ENCODE measurements at regions not wholly inside any gene's neighbourhood (a gene's known extent, or its start where the extent isn't known, plus 50 kb on each side); places are given as distances from the start of the nearest gene placed in this dataset.

- no peak for DNase-seq (ENCODE audit: low read depth in 2 of 2)
Measured at GRCh38 chr10:131480861-131481260, 169.3 kb upstream of the TCERG1L start.

DNA sequence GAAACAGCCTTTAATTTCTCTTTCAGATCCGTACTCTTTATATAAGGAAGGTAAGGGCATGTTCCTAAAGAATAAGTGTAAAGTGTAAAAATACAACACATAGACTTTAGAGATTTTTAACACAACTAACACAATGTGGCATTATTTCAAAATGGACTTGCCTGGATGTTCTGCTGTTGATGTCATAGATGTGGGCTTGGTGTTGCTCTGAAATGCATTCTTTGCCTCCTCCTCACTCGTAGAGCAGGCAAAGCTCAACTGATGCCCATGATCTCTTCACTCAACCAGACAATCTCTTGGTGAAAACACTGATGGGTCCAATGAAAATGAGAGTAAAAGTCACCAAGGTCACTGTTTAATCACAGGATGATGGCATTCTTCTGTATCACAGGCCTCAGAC lies 174.2 kb upstream of the TCERG1L start:
- DNase-seq (ENCODE audit: low read depth in 2 of 2) = no peak

- DNase-seq (ENCODE audit: low read depth in 2 of 2) = no peak
Measured at GRCh38 chr10:131487822-131488221, 176.3 kb upstream of the TCERG1L start.

DNA sequence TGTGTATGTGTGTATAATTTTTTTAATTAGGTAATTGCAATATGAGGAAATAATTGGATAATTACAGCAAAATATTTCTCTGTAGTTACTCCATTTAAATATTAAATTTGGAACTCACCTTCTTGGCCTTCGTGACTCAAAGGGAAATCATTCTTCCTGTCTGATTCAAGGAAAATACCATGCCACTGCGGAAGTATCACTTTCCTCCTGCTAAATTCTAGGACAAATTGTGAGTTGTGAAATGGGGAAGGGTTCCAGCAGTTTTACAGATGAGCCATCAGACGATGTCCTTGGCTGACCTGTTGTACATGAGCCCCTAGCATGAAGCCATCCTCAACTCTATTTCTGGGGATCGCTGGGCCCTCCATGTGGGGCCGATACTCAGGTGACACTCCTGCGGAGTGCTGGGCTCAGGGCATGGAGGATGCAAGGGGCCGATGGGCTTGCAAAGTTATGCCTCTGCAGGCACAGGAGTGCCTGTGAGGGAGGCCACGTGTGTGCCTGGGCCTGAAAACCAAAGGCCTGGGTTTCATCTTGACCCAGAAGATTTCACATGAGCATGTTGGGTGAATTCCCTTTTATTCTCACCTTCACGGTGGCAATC lies 179.6 kb upstream of the TCERG1L start:
- DNase-seq (ENCODE audit: low read depth in 2 of 2) = no peak

DNA sequence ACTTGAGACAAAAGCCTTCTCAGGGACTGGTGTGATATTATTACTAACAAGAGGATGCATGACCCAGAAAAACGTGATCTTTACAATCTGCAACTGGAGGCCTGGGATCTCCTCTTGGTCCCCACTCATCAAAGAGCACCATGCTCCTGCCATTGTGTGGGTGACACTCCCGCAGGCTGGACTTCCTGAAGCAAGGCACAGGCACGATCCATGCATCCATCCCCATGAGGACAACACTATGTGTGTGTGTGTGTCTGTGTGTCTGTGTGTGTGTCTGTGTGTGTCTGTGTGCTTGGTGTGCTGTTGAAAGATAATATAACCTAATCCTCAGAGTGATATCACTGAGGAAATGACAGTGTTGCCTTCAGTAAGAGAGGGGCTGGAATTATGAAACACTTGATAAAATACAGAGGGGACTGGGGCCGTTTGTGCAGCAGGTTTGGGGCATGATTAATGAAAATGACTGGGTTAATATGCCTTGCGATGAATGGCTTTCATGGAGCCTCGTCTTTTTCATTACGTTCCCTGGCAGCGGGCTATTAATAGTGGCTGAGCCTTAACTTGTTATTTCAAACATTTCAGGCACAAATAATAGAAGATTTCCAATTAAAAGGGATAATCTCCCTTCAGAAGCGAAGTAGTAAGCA lies 180.8 kb upstream of the TCERG1L start:
- DNase-seq (ENCODE audit: low read depth in 2 of 2) = no peak

- DNase-seq (ENCODE audit: low read depth in 2 of 2) = no peak
Measured at GRCh38 chr10:131493432-131493831, 181.9 kb upstream of the TCERG1L start.

DNA sequence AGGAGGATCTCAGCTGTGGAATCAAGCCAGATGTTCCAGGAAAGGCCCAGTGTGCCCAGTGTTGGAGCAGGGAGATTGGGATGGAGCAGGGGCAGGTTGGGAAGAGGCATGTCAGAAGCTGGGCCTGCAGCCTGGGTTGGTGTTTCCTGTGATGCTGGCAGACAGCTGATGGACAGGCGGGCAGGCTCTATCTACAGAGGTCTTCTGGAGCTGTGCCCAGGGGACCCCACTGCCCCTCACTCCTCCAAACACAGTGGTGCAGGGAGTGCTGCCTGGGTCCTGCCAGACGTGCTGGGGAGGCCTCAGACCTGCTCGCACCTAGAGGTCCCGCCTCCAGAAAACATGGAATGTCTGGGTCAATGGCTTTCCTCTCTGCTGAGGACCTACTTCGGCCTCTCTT lies 182.9 kb upstream of the TCERG1L start:
- no peak for DNase-seq (ENCODE audit: low read depth in 2 of 2)

DNA sequence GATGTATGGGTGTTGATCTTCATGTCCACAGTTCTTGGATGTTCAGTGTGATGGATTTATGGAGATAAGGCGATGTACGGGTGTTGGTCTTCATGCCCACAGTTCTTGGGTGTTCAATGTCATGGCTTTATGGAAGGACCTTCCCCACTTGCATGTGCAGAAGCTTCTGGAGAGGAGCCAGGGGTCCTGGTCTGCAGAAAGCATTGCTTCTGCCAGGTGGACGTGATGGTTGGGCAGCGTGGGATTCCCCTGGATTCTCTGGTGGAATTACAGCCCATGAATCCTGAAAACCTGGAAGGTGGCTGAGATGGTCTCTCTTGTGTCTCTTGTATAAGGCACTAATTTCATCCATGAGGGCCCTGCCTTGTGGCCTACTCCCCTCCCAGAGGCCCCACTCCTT lies 183.7 kb upstream of the TCERG1L start:
- DNase-seq (ENCODE audit: low read depth in 2 of 2) = no peak

DNA sequence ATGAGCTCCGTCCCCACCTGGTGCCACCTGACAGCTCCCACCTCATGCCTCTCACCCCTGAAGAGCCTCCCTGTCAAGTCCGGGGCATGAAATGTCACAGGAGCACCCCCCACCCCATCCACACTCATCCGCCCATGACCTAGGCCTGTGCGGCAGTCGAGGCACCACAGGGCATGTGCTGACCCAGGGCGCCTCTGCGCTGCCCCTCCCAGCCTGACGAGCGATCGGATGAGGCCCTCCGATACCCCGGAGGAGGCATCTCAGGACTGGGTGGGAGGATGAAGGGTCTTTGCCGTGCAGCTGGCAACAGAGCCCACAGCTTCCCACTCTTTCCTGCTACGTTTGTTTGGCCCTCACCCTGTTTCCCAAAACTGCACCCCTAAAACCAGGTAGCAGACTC lies 184.4 kb upstream of the TCERG1L start:
- no peak for DNase-seq (ENCODE audit: low read depth in 2 of 2)

GRCh38 chr10:131496351-131497052 lies 185.0 kb upstream of the TCERG1L start:
- no peak for DNase-seq (ENCODE audit: low read depth in 2 of 2)

DNA sequence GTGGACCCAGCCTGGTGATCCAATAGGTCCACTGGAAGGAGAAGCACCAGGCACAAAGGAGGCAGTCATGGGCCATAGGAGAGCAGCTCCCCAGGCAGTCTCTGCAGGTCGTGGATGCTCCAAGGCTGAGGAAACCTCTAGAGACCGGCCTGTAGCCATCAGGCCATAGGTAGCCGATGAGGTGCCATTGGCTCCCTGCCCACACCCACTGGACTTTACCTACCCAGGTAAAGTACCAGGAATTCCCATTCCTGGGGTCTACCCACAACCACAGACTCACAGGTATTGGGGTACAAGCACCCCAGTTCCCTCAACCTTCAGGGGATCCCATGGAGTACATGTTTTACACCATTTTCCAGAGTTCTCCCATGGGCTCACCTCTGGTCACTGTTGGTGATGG lies 188.0 kb upstream of the TCERG1L start:
- DNase-seq (ENCODE audit: low read depth in 2 of 2) = no peak

DNA sequence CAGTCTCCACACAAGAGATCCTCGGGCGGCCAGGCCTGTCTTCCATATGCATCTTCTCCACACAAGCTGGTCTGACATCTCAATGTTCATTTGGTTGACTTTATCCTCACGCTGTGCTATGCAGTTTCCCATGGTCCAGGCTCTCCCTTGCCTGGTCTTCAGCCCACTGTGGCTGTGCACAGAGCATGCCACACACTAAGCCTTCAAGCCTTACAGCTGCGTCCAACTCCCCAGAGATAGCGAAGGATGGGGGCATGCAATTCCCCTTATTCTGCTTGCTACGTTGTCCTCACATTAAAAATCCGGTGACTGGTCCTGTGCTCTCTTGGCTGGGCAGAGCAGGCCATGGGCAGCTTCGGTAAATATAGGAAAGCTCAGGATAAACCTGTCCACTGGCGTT lies 188.7 kb upstream of the TCERG1L start:
- no peak for DNase-seq (ENCODE audit: low read depth in 2 of 2)

DNA sequence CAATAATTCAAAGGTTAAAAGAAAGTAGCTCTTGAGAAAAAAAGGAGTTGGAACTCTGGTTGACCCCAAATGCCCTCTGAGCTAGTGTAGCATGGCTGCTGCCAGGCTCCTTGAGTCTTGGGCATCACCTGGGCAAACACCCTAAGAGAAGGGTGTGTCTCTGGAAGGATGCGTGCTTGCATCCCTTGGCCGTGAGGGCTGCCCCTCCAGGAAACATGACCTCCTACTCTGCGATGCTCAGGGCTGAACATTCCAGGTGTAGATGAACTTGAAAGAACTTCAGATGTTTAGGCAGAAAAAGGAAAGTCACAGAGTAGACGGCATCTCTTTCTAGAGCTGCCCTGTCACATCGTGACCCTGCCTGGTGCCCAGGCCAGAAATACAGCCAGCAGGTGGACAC lies 189.4 kb upstream of the TCERG1L start:
- no peak for DNase-seq (ENCODE audit: low read depth in 2 of 2)

DNA sequence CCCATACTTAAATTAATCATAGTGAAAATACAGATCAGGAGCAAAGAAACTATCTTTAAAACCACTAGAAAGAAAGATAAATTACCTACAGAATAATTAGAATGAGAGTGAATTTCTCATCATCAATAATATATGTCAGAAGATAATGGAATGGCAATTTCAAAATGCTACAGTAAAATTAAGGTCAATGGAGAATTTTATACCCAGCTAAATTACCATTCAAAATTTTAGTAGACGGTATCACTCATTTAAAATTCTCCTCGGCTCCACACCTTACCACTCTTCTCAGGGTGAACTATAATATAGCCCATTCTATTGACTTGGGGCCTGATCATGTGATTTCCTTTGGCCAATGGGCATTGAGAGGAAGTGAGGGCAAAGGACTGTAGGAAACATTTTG lies 192.5 kb upstream of the TCERG1L start:
- DNase-seq (ENCODE audit: low read depth in 2 of 2) = no peak

DNA sequence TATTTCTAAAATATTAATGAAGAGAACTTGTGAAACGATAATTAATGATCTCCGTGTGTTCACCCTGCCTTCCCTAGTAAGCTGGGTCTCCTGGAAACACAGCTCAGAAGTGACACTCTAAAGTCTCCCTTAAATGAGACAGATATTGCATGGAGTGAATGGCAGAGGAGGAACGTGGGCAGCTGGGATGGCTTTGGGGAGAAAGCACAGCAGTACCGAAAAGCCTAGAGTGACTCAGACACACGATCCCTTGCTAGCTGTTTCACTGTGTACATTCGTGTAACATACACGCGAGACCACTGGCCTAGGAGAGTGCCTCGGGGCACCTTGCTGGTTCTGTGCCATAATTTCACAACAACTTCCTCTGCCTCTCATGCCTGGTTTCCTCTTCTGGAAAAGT lies 199.9 kb upstream of the TCERG1L start:
- no peak for DNase-seq (ENCODE audit: low read depth in 2 of 2)

DNA sequence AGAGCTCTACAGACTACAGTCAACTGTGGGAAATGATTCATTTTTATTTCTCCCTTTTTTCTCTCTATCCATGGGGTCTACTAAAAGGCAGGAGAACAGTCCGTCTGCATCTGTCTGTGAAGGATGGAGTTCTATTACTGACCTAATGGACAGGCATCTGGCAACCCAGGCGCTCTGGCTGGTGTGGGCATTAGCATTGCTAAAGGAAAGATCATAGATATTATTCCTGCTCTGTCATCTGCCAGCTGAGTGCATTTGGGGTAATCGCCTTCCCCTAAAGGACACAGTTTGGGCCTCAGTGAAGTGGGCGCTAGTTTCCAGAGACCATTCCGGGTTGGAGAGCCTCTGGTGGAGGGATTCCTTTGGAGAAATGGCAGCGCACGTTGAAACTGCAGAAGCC lies 201.3 kb upstream of the TCERG1L start:
- no peak for DNase-seq (ENCODE audit: low read depth in 2 of 2)

- DNase-seq (ENCODE audit: low read depth in 2 of 2) = no peak
Measured at GRCh38 chr10:131513445-131513844, 201.9 kb upstream of the TCERG1L start.

DNA sequence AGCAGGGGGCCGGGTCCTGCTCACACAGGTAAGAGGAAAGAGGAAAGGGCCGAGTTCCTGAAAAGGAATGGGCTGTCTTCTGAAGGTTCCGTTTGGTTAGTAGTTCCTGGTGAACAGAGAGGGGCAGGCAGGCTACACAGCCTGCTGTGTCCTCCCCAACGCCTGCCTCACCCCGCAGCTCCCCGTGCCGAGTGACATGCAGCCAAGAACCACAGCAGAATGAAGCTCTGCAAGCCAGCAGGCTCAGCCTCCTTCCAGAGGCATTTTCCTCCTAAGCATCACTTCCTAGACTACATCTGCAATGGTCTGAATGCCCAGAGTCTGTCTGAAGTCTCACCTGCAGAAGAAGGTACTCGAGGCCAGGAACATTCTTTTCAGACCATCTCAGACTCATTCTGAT lies 202.4 kb upstream of the TCERG1L start:
- DNase-seq (ENCODE audit: low read depth in 2 of 2) = no peak

GRCh38 chr10:131514454-131514853 lies 202.9 kb upstream of the TCERG1L start:
- no peak for DNase-seq (ENCODE audit: low read depth in 2 of 2)

DNA sequence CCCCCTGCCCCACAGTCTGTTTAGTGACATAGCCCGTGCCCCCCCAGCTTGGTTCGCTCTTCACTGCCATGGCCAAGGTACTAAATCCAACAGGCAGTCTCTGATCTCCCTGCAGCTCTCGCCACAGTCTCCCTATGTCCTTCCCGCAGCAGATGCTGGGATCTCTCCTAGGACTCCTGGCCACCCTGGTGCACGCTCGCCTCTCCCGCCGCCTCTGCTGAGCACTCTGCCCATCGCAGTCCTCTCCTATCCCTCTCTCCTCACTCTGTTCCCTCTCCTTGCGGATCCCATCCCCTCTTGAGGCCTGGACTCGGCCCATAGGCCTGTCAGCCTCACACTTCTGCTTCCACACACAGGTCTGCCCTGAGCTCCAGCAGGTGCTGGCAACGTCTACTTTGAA lies 204.8 kb upstream of the TCERG1L start:
- DNase-seq (ENCODE audit: low read depth in 2 of 2) = no peak

- no peak for DNase-seq (ENCODE audit: low read depth in 2 of 2)
Measured at GRCh38 chr10:131517781-131518180, 206.3 kb upstream of the TCERG1L start.

DNA sequence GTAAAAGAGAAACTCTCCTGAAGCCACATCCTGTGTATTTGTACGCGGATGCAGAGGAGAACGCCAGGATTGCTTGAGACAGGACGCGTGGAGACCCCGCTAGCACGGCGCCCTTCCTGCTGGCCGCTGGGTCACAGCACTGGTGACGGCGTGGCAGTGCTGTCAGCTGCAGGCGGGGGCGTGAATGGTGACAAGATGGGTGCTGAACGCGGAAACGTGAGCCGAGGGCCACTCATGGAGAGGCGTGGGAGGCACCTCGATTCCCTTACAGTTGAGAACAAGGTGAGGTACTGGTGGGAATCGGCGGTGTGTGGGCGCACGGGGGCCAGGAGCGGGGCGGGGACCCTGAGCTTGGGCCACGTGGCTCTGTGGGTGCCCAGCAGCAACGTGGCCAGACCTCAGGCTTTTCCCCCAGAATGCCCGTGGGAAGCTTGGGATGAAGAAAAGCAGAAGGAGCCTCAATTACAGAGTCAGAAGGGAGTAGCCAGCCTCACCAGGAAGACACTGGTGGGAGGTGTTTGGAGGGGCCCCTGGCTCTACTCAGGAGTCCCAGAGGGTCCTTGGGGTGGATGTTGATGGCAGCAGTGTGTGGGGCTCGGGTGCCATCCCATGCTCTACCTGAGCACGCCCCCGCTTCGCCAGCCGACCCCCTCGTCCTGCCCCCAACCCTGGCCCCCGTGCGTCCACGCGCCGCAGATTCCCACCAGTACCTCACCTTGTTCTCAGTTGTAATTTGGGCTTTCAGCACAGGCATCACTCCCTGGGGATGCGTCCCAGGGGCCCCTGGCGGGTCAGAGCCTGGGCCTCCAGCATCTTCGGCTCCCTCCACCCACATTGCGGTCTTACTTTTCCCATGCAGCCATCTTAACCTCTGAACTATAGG lies 208.4 kb upstream of the TCERG1L start:
- no peak for DNase-seq (ENCODE audit: low read depth in 2 of 2)
